H9 (cell line): ENCODE measurements at regions not wholly inside any gene's neighbourhood (a gene's known extent, or its start where the extent isn't known, plus 50 kb on each side); places are given as distances from the start of the nearest gene placed in this dataset.

Experiments
- DNase-seq: peaks from one replicate; pipeline ENCODE4 v3.0.0-alpha.2; 2017
- H2AFZ ChIP-seq: one replicate; pipeline ENCODE4 v1.6.1; 2013; ENCODE audit warnings: mild to moderate bottlenecking, low read length, control low read depth, moderate library complexity
- H2AK5ac ChIP-seq: 2 replicates; pipeline ENCODE4 v1.6.1; 2013; ENCODE audit warnings: low read length, control low read depth, mixed read lengths; ENCODE audit not compliant: insufficient read length
- H2BK120ac ChIP-seq: one replicate; pipeline ENCODE4 v1.6.1; 2013; ENCODE audit warnings: low read depth, mild to moderate bottlenecking, low read length, control low read depth, inconsistent platforms; ENCODE audit not compliant: poor library complexity, severe bottlenecking
- H2BK12ac ChIP-seq: 2 replicates; pipeline ENCODE4 v1.6.1; 2013; ENCODE audit warnings: low read length, control low read depth, mixed read lengths, low read depth; ENCODE audit not compliant: insufficient read length
- H2BK15ac ChIP-seq: 2 replicates; pipeline ENCODE4 v1.6.1; 2013; ENCODE audit warnings: low read depth, low read length, control low read depth
- H2BK20ac ChIP-seq: one replicate; pipeline ENCODE4 v1.6.1; 2013; ENCODE audit warnings: low read depth, mild to moderate bottlenecking, low read length, control low read depth, inconsistent platforms; ENCODE audit not compliant: poor library complexity, severe bottlenecking
- H2BK5ac ChIP-seq: 2 replicates; pipeline ENCODE4 v1.6.1; 2013; ENCODE audit warnings: low read length, control low read depth, mixed read lengths; ENCODE audit not compliant: insufficient read length
- H3K14ac ChIP-seq: 2 replicates; pipeline ENCODE4 v1.6.1; 2013; ENCODE audit warnings: low read length, control low read depth; ENCODE audit not compliant: insufficient read depth
- H3K18ac ChIP-seq: 2 replicates; pipeline ENCODE4 v1.6.1; 2013; ENCODE audit warnings: low read depth, mild to moderate bottlenecking, mixed read lengths, low read length, control low read depth; ENCODE audit not compliant: insufficient read length
- H3K23ac ChIP-seq: 2 replicates; pipeline ENCODE4 v1.6.1; 2013; ENCODE audit warnings: low read length, control low read depth, mixed read lengths, low read depth; ENCODE audit not compliant: insufficient read length
- H3K23me2 ChIP-seq: 2 replicates; pipeline ENCODE4 v1.6.1; 2013; ENCODE audit warnings: low read depth, mild to moderate bottlenecking, mixed read lengths, low read length, control low read depth; ENCODE audit not compliant: insufficient read length, poor library complexity, severe bottlenecking
- H3K27ac ChIP-seq: 2 replicates; pipeline ENCODE4 v1.5.1; 2013; ENCODE audit warnings: low read length, control low read depth, mixed read lengths, low read depth; ENCODE audit not compliant: insufficient read length
- H3K27me3 ChIP-seq: 2 replicates; pipeline ENCODE4 v1.6.1; 2013; ENCODE audit warnings: low read length, control low read depth, inconsistent platforms; ENCODE audit not compliant: insufficient read depth
- H3K4ac ChIP-seq: 2 replicates; pipeline ENCODE4 v1.6.1; 2013; ENCODE audit warnings: low read depth, mild to moderate bottlenecking, control low read depth, inconsistent platforms, low read length, moderate library complexity
- H3K4me1 ChIP-seq: 2 replicates; pipeline ENCODE4 v1.6.1; 2013; ENCODE audit warnings: low read length, control low read depth, inconsistent platforms; ENCODE audit not compliant: insufficient read depth
- H3K4me2 ChIP-seq: 2 replicates; pipeline ENCODE4 v1.6.1; 2013; ENCODE audit warnings: low read length, control low read depth, mixed read lengths; ENCODE audit not compliant: insufficient read length, insufficient read depth
- H3K56ac ChIP-seq: 2 replicates; pipeline ENCODE4 v1.6.1; 2013; ENCODE audit warnings: low read depth, mild to moderate bottlenecking, mixed read lengths, low read length, control low read depth; ENCODE audit not compliant: insufficient read length
- H3K79me1 ChIP-seq: 2 replicates; pipeline ENCODE4 v1.6.1; 2013; ENCODE audit warnings: low read depth, mild to moderate bottlenecking, moderate library complexity, low read length, control low read depth, inconsistent platforms; ENCODE audit not compliant: insufficient read depth, poor library complexity, severe bottlenecking
- H3K79me2 ChIP-seq: 2 replicates; pipeline ENCODE4 v1.6.1; 2013; ENCODE audit warnings: low read length, control low read depth, inconsistent platforms; ENCODE audit not compliant: insufficient read depth
- H3K9ac ChIP-seq: 2 replicates; pipeline ENCODE4 v1.6.1; 2013; ENCODE audit warnings: low read length, control low read depth, mixed read lengths; ENCODE audit not compliant: insufficient read length; ENCODE audit errors: extremely low read depth
- H3K9me3 ChIP-seq: one replicate; pipeline ENCODE4 v1.6.1; 2013; ENCODE audit warnings: low read depth, low read length, inconsistent platforms; ENCODE audit not compliant: control insufficient read depth
- H3T11ph ChIP-seq: one replicate; pipeline ENCODE4 v1.6.1; 2013; ENCODE audit warnings: mild to moderate bottlenecking, low read length, control low read depth, inconsistent platforms
- H4K20me1 ChIP-seq: one replicate; pipeline ENCODE4 v1.6.1; 2013; ENCODE audit not compliant: control insufficient read depth, insufficient read length, insufficient read depth
- H4K5ac ChIP-seq: 2 replicates; pipeline ENCODE4 v1.6.1; 2013; ENCODE audit warnings: low read depth, mild to moderate bottlenecking, mixed read lengths, low read length, control low read depth; ENCODE audit not compliant: insufficient read length
- H4K8ac ChIP-seq: replicated peaks from 2 replicates; pipeline ENCODE4 v1.6.1; 2013; ENCODE audit warnings: low read length, control low read depth, mixed read lengths, low read depth; ENCODE audit not compliant: insufficient read length
- H4K91ac ChIP-seq: 2 replicates; pipeline ENCODE4 v1.6.1; 2013; ENCODE audit warnings: low read depth, mild to moderate bottlenecking, moderate library complexity, mixed read lengths, low read length, control low read depth; ENCODE audit not compliant: insufficient read length
- H3K27ac Mint-ChIP-seq, 3 experiments: 2 replicates in 2 of 3; 3 replicates in 1 of 3; pipeline ENCODE4 v1.8.0; 2020 to 2021; ENCODE audit warnings: mixed read lengths in 3 of 3, mild to moderate bottlenecking in 1 of 3, moderate library complexity in 1 of 3
- H3K27me3 Mint-ChIP-seq: 2 replicates; pipeline ENCODE4 v1.8.0; 2021; ENCODE audit warnings: low read depth, mild to moderate bottlenecking, moderate library complexity, mixed read lengths
- H3K36me3 Mint-ChIP-seq, 3 experiments: 2 replicates in 2 of 3; 3 replicates in 1 of 3; pipeline ENCODE4 v1.8.0; 2020 to 2021; ENCODE audit warnings: low read depth in 3 of 3, mixed read lengths in 3 of 3; ENCODE audit not compliant: insufficient read depth in 1 of 3
- H3K4me1 Mint-ChIP-seq, 2 experiments: 2 replicates each; pipeline ENCODE4 v1.8.0; 2020; ENCODE audit warnings: mixed read lengths in 2 of 2
- H3K4me3 Mint-ChIP-seq, 2 experiments: 2 replicates in 1 of 2; 3 replicates in 1 of 2; pipeline ENCODE4 v1.8.0; 2020 to 2021; ENCODE audit warnings: mild to moderate bottlenecking in 2 of 2, mixed read lengths in 2 of 2, moderate library complexity in 1 of 2
- H3K9me3 Mint-ChIP-seq, 2 experiments: 2 replicates in 1 of 2; 3 replicates in 1 of 2; pipeline ENCODE4 v1.8.0; 2020; ENCODE audit warnings: mild to moderate bottlenecking in 2 of 2, mixed read lengths in 2 of 2, moderate library complexity in 1 of 2
- WGBS: extraction: QIAGEN DNeasy Blood & Tissue Kit; methylation state at CpG from one replicate; pipeline ENCODE4 v1.1.7; 2013; ENCODE audit warnings: missing lambda C conversion rate, low lambda C conversion rate, mixed read lengths; ENCODE audit not compliant: insufficient read length; ENCODE audit errors: extremely low coverage; 5-methylcytosine and 5-hydroxymethylcytosine counted together
- TF ChIP-seq, protein P1 (sequence below): fragments of 200-600 bp; sonication (generic); conservative IDR thresholded peaks from 3 replicates; pipeline ENCODE4 v1.8.0; 2021; ENCODE audit warnings: antibody characterized with exemption, mild to moderate bottlenecking

DNA sequence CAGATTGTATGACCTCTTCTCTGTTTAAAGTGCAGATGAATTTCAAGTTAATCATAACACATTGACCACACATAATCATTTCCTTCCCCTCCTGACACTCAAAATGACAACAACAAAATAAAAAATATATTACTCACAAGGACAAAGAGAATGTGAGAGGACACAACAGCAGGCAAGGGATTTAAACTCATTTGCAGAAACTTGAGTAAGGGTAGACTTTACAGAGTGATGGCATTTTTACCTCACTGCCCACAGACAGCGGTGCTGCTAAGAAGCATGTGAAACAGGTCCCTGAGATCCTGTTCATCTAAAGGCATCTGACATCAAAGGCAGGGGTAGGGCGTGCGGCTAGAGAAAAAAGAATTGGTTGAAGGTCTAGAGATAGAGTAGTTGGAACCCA lies 99.0 kb downstream of the TRIM36 start:
- H2AK5ac ChIP-seq, result no peak overlapping the region
- no peak overlapping the region for H2BK15ac ChIP-seq
- no peaks in the 10 kb centered on the region for H3K9me3 ChIP-seq
- H3K18ac ChIP-seq, result no peak overlapping the region
- no peaks in the 10 kb centered on the region for H4K20me1 ChIP-seq
- no peak overlapping the region for H3T11ph ChIP-seq
- H3K4ac ChIP-seq, result no peak overlapping the region
- no peak overlapping the region for H4K8ac ChIP-seq
- DNase-seq, result no peak
- Mint-ChIP-seq H3K9me3 (peaks cover 0 to 4% of the 10 kb centered on the region in 2 experiments; a peak in 1 of 5 replicates), H3K27ac (no peak overlapping the region), H3K36me3 (no peaks in the 10 kb centered on the region; a peak in 1 of 7 replicates), H3K27me3 (no peaks in the 10 kb centered on the region), H3K4me1 (peaks cover 27% of the 10 kb centered on the region in 2 experiments), H3K4me3 (no peak overlapping the region)
- H3K79me2 ChIP-seq, result no peaks in the 10 kb centered on the region
- no peak overlapping the region for H3K56ac ChIP-seq
- no peak overlapping the region for H4K5ac ChIP-seq
- no peak overlapping the region for H3K23ac ChIP-seq
- no peak overlapping the region for H2BK20ac ChIP-seq
- no peaks in the 10 kb centered on the region for H3K79me1 ChIP-seq
- no peak overlapping the region for H3K9ac ChIP-seq
- H3K23me2 ChIP-seq, result no peaks in the 10 kb centered on the region
- no peak overlapping the region for H2BK12ac ChIP-seq
- H3K4me1 ChIP-seq, result peaks cover 6% of the 10 kb centered on the region; the same call in 1 of the 2 replicates
- no peaks in the 10 kb centered on the region for H3K27me3 ChIP-seq
- TF ChIP-seq, protein P1, sequence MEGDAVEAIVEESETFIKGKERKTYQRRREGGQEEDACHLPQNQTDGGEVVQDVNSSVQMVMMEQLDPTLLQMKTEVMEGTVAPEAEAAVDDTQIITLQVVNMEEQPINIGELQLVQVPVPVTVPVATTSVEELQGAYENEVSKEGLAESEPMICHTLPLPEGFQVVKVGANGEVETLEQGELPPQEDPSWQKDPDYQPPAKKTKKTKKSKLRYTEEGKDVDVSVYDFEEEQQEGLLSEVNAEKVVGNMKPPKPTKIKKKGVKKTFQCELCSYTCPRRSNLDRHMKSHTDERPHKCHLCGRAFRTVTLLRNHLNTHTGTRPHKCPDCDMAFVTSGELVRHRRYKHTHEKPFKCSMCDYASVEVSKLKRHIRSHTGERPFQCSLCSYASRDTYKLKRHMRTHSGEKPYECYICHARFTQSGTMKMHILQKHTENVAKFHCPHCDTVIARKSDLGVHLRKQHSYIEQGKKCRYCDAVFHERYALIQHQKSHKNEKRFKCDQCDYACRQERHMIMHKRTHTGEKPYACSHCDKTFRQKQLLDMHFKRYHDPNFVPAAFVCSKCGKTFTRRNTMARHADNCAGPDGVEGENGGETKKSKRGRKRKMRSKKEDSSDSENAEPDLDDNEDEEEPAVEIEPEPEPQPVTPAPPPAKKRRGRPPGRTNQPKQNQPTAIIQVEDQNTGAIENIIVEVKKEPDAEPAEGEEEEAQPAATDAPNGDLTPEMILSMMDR, result no peak
- H3K4me2 ChIP-seq, result no peak overlapping the region
- H3K27ac ChIP-seq, result no peak overlapping the region
- no peak overlapping the region for H2BK120ac ChIP-seq
- no CpG with 5 or more reads among the region's 3 CpGs for WGBS
- no peak overlapping the region for H2AFZ ChIP-seq
- no peak overlapping the region for H2BK5ac ChIP-seq
- H4K91ac ChIP-seq, result no peak overlapping the region
- H3K14ac ChIP-seq, result no peak overlapping the region
